OCI-LY1 (cell line): ENCODE measurements at regions not wholly inside any gene's neighbourhood (a gene's known extent, or its start where the extent isn't known, plus 50 kb on each side); places are given as distances from the start of the nearest gene placed in this dataset.

Experiments used
- H2AFZ ChIP-seq: fragments of 200-600 bp; sonication (generic), shearing (Covaris generic); 2 replicates; pipeline ENCODE4 v1.6.0; 2014; ENCODE audit warnings: antibody characterized with exemption, mild to moderate bottlenecking, low read length
- H3F3A ChIP-seq: fragments of 200-600 bp; sonication (generic), shearing (Covaris generic); 2 replicates; pipeline ENCODE4 v1.6.0; 2014; ENCODE audit warnings: mild to moderate bottlenecking, antibody characterized with exemption, low read length, moderate library complexity; ENCODE audit not compliant: insufficient read depth
- H3K27ac ChIP-seq: fragments of 200-600 bp; sonication (generic); 2 replicates; pipeline ENCODE4 v1.5.1; 2014; ENCODE audit warnings: low read length, mixed run types, mild to moderate bottlenecking, low read depth; ENCODE audit not compliant: poor library complexity, severe bottlenecking
- H3K27me3 ChIP-seq: fragments of 200-600 bp; sonication (generic); 2 replicates; pipeline ENCODE4 v1.6.0; 2014; ENCODE audit warnings: antibody characterized with exemption, mild to moderate bottlenecking, low read length, moderate library complexity; ENCODE audit not compliant: insufficient read depth
- H3K36me3 ChIP-seq: fragments of 200-600 bp; sonication (generic); 2 replicates; pipeline ENCODE4 v1.6.1; 2014; ENCODE audit warnings: mild to moderate bottlenecking, antibody characterized with exemption, low read length, moderate library complexity, mixed read lengths; ENCODE audit not compliant: insufficient read depth
- H3K4me1 ChIP-seq: fragments of 200-600 bp; sonication (generic); 2 replicates; pipeline ENCODE4 v1.5.1; 2014; ENCODE audit warnings: mild to moderate bottlenecking, low read length, moderate library complexity; ENCODE audit not compliant: insufficient read depth, severe bottlenecking
- H3K4me2 ChIP-seq: fragments of 200-600 bp; sonication (generic), shearing (Covaris generic); 2 replicates; pipeline ENCODE4 v1.6.1; 2014; ENCODE audit warnings: low read length
- H3K4me3 ChIP-seq: fragments of 200-600 bp; sonication (generic); 2 replicates; pipeline ENCODE4 v1.5.1; 2014; ENCODE audit warnings: low read length, low read depth, mild to moderate bottlenecking, mixed read lengths; ENCODE audit not compliant: poor library complexity, severe bottlenecking
- H3K79me2 ChIP-seq: fragments of 200-600 bp; shearing (Covaris generic); 2 replicates; pipeline ENCODE4 v1.6.1; 2016; ENCODE audit warnings: mixed run types, low read length, mixed read lengths; ENCODE audit not compliant: insufficient read depth
- H3K9ac ChIP-seq: fragments of 200-600 bp; sonication (generic), shearing (Covaris generic); 2 replicates; pipeline ENCODE4 v1.6.1; 2014; ENCODE audit warnings: mild to moderate bottlenecking, low read length, mixed read lengths
- H3K9me2 ChIP-seq: fragments of 200-600 bp; sonication (generic), shearing (Covaris generic); 2 replicates; pipeline ENCODE4 v1.6.1; 2014; ENCODE audit warnings: low read depth, mild to moderate bottlenecking, low read length, mixed read lengths
- H3K9me3 ChIP-seq: fragments of 200-600 bp; shearing (Covaris generic); 2 replicates; pipeline ENCODE4 v1.6.1; 2014; ENCODE audit warnings: low read length, mixed read lengths
- H4K20me1 ChIP-seq: fragments of 200-600 bp; sonication (generic), shearing (Covaris generic); 2 replicates; pipeline ENCODE4 v1.6.0; 2016; ENCODE audit warnings: mild to moderate bottlenecking, low read length; ENCODE audit not compliant: insufficient read depth
- CTCF ChIP-seq: fragments of 200-600 bp; sonication (generic), shearing (Covaris generic); IDR thresholded peaks from 2 replicates; pipeline ENCODE4 v1.5.1; 2017; ENCODE audit warnings: mild to moderate bottlenecking, antibody characterized with exemption, low read length, moderate library complexity, mixed read lengths
- EZH2 ChIP-seq: fragments of 200-600 bp; sonication (generic), shearing (Covaris generic); IDR thresholded peaks from 2 replicates; pipeline ENCODE4 v1.8.0; 2017; ENCODE audit warnings: borderline replicate concordance, mixed run types, mild to moderate bottlenecking, antibody characterized with exemption, low read length, moderate library complexity, mixed read lengths

- Histone ChIP-seq H3K9me3 (no peaks in the 10 kb centered on the region), H3K27me3 (no peaks in the 10 kb centered on the region), H3K9me2 (no peaks in the 10 kb centered on the region), H2AFZ (no peak overlapping the region), H3K27ac (no peak overlapping the region), H3F3A (no peaks in the 10 kb centered on the region), H3K4me3 (no peak overlapping the region), H3K9ac (no peak overlapping the region), H4K20me1 (no peaks in the 10 kb centered on the region), H3K4me2 (no peak overlapping the region), H3K36me3 (no peaks in the 10 kb centered on the region), H3K79me2 (no peaks in the 10 kb centered on the region), H3K4me1 (no peaks in the 10 kb centered on the region)
- no peak for TF ChIP-seq CTCF
- TF ChIP-seq EZH2, result no peak
Observed at GRCh38 chrX:11886745-11887144, 128.7 kb downstream of the MSL3 start.

GRCh38 chrX:11887175-11887574 is 129.1 kb downstream of the MSL3 start:
- Histone ChIP-seq H2AFZ (no peak overlapping the region), H3K27ac (no peak overlapping the region), H3K4me2 (no peak overlapping the region), H3K9me3 (no peaks in the 10 kb centered on the region), H3K4me1 (no peaks in the 10 kb centered on the region), H4K20me1 (no peaks in the 10 kb centered on the region), H3K79me2 (no peaks in the 10 kb centered on the region), H3K36me3 (no peaks in the 10 kb centered on the region), H3F3A (no peaks in the 10 kb centered on the region), H3K4me3 (no peak overlapping the region), H3K9me2 (no peaks in the 10 kb centered on the region), H3K9ac (no peak overlapping the region), H3K27me3 (no peaks in the 10 kb centered on the region)
- TF ChIP-seq EZH2 (no peak), CTCF (no peak)

- no peaks in the 10 kb centered on the region for H3K4me1 ChIP-seq
- no peak overlapping the region for H2AFZ ChIP-seq
- no peaks in the 10 kb centered on the region for H3K79me2 ChIP-seq
- no peaks in the 10 kb centered on the region for H3K9me3 ChIP-seq
- no peak overlapping the region for H3K27ac ChIP-seq
- TF ChIP-seq CTCF, result no peak
- TF ChIP-seq EZH2, result no peak
- no peak overlapping the region for H3K4me2 ChIP-seq
- no peaks in the 10 kb centered on the region for H3K36me3 ChIP-seq
- no peaks in the 10 kb centered on the region for H3F3A ChIP-seq
- no peaks in the 10 kb centered on the region for H3K27me3 ChIP-seq
- no peak overlapping the region for H3K9ac ChIP-seq
- no peak overlapping the region for H3K4me3 ChIP-seq
- H3K9me2 ChIP-seq, result no peaks in the 10 kb centered on the region
- no peaks in the 10 kb centered on the region for H4K20me1 ChIP-seq
Observed at GRCh38 chrX:11888421-11888820, 130.4 kb downstream of the MSL3 start.
